GM21786 (cell line): ENCODE measurements at regions not wholly inside any gene's neighbourhood (a gene's known extent, or its start where the extent isn't known, plus 50 kb on each side); places are given as distances from the start of the nearest gene placed in this dataset.

Experiments used
- ATAC-seq: cut with Tn5 transposase; IDR thresholded peaks from one replicate; pipeline ENCODE4 v1.9.1; 2021; ENCODE audit not compliant: unreplicated experiment

GRCh38 chr12:76259106-76259505 is 89.1 kb downstream of the BBS10 start:
- no peak for ATAC-seq

- ATAC-seq: no peak
These were observed 91.3 kb downstream of the BBS10 start for GRCh38 chr12:76256904-76257303.

GRCh38 chr12:76256321-76256720 is 91.9 kb downstream of the BBS10 start:
- no peak for ATAC-seq

- no peak for ATAC-seq
These were observed 92.5 kb downstream of the BBS10 start for GRCh38 chr12:76255692-76256091.

GRCh38 chr12:76255281-76255680 is 92.9 kb downstream of the BBS10 start:
- no peak for ATAC-seq

- no peak for ATAC-seq
These were observed 96.2 kb downstream of the BBS10 start for GRCh38 chr12:76252031-76252430.

- no peak for ATAC-seq
These were observed 98.0 kb downstream of the BBS10 start for GRCh38 chr12:76250256-76250655.

GRCh38 chr12:76249501-76249900 is 98.7 kb downstream of the BBS10 start:
- ATAC-seq: no peak

GRCh38 chr12:76247992-76248391 is 100.2 kb downstream of the BBS10 start:
- no peak for ATAC-seq

- no peak for ATAC-seq
These were observed 101.1 kb downstream of the BBS10 start for GRCh38 chr12:76247026-76247646.

GRCh38 chr12:76246611-76247010 is 101.6 kb downstream of the BBS10 start:
- no peak for ATAC-seq

- no peak for ATAC-seq
These were observed 103.9 kb downstream of the BBS10 start for GRCh38 chr12:76244300-76244699.

GRCh38 chr12:76242813-76243550 is 105.2 kb downstream of the BBS10 start:
- no peak for ATAC-seq

GRCh38 chr12:76241371-76241770 is 106.8 kb downstream of the BBS10 start:
- ATAC-seq: no peak

GRCh38 chr12:76240281-76240680 is 107.9 kb downstream of the BBS10 start:
- no peak for ATAC-seq

GRCh38 chr12:76238688-76239087 is 109.5 kb downstream of the BBS10 start:
- no peak for ATAC-seq

- no peak for ATAC-seq
These were observed 111.0 kb downstream of the BBS10 start for GRCh38 chr12:76237086-76237701.

- no peak for ATAC-seq
These were observed 111.6 kb downstream of the BBS10 start for GRCh38 chr12:76236640-76237039.

- no peak for ATAC-seq
These were observed 113.5 kb downstream of the BBS10 start for GRCh38 chr12:76234741-76235140.

GRCh38 chr12:76232013-76232412 is 116.2 kb downstream of the BBS10 start:
- ATAC-seq: no peak

- ATAC-seq: no peak
These were observed 121.3 kb downstream of the BBS10 start for GRCh38 chr12:76226956-76227355.

- no peak for ATAC-seq
These were observed 121.8 kb downstream of the BBS10 start for GRCh38 chr12:76226397-76226796.
